ENCODE measurements at regions not wholly inside any gene's neighbourhood (a gene's known extent, or its start where the extent isn't known, plus 50 kb on each side); places are given as distances from the start of the nearest gene placed in this dataset.

DNA sequence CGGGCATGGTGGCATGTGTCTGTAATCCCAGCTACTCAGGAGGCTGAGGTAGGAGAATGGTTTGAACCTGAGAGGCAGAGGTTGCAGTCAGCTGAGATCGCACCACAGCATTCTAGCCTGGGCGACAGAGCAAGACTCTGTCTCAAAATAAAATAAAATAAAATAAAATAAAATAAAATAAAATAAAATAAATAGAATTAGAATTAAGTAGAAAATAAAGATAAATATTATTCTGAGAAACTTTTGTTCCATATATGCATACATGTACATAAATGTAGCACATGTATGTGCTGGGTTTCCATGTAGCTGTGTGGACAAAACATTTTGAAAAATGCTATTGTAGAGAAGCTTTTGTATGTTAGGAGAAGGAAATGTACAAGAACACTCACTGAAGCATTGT, 129.4 kb upstream of the VLDLR start:
- no peaks in the 10 kb centered on the region for H3K9me3 ChIP-seq
- H3K4me3 ChIP-seq = no peak overlapping the region
- no peaks in the 10 kb centered on the region for H3K27me3 ChIP-seq
- H3K27ac ChIP-seq = no peak overlapping the region
- H3K36me3 ChIP-seq (replicated peaks in 1 of 2; ENCODE audit: insufficient read depth in 1 of 2, low read depth in 2 of 2) = no peaks in the 10 kb centered on the region
- intact Hi-C loops (cut with DNase I) = no loop called here
- ATAC-seq = no peak
- TF ChIP-seq, protein P1, sequence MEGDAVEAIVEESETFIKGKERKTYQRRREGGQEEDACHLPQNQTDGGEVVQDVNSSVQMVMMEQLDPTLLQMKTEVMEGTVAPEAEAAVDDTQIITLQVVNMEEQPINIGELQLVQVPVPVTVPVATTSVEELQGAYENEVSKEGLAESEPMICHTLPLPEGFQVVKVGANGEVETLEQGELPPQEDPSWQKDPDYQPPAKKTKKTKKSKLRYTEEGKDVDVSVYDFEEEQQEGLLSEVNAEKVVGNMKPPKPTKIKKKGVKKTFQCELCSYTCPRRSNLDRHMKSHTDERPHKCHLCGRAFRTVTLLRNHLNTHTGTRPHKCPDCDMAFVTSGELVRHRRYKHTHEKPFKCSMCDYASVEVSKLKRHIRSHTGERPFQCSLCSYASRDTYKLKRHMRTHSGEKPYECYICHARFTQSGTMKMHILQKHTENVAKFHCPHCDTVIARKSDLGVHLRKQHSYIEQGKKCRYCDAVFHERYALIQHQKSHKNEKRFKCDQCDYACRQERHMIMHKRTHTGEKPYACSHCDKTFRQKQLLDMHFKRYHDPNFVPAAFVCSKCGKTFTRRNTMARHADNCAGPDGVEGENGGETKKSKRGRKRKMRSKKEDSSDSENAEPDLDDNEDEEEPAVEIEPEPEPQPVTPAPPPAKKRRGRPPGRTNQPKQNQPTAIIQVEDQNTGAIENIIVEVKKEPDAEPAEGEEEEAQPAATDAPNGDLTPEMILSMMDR (IDR thresholded peaks at IDR 0.05) = no peak
- no peak for TF ChIP-seq POLR2A (IDR thresholded peaks at IDR 0.05)
- no peaks in the 10 kb centered on the region for H3K4me1 ChIP-seq
- WGBS, 2 donors = 91 to 95% methylated on average over 3 of the region's 3 CpGs
- DNase-seq = no peak

DNA sequence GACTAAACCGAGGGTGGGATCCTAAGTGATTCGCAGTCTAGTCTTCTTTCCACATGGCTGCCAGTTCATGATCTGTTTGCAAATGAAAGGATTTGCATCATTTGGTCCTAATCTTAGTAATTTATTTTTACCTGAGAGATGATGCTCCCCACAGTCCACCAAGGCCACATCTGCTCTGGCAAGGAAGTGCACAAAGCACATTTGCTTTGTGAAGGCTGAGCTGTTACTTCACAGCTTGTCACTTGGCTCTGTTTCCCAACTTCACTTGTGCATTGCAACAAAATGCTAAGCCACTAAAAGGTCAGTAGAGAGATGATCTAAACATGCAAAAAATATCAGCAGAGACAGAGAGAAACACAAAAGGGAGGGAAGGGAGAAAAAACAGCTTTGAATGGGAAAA, 128.5 kb upstream of the VLDLR start:
- 72 to 94% methylated on average over 2 of the region's 2 CpGs for WGBS, 2 donors
- Histone ChIP-seq H3K27ac (no peak overlapping the region), H3K27me3 (no peaks in the 10 kb centered on the region), H3K36me3 (replicated peaks in 1 of 2; ENCODE audit: insufficient read depth in 1 of 2, low read depth in 2 of 2) (no peaks in the 10 kb centered on the region), H3K4me1 (no peaks in the 10 kb centered on the region), H3K9me3 (no peaks in the 10 kb centered on the region), H3K4me3 (no peak overlapping the region)
- TF ChIP-seq, protein P1 (IDR thresholded peaks at IDR 0.05) = no peak
- TF ChIP-seq POLR2A (IDR thresholded peaks at IDR 0.05) = no peak
- DNase-seq (peak in 1 of 4 donors; percentile 10), ATAC-seq (no peak)
- intact Hi-C loops (cut with DNase I) = no loop called here

DNA sequence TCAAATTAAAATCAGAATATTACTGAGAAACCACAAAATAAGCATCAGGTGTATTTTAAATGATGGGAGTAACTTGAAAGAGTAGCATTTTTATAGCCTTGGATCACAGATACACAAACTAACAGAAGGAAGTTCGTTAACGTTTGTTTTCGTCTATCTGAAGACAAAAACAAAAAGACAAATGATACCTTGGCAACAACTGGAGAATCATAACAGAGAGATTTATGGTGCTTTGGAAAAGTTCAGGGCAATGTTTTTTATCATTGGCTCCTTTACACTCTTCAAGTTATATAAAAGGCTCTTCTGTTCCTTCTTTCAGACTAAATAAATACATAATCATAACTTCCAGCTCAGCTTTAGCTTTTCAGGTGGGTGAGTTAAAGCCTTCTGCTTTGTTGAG, 128.1 kb upstream of the VLDLR start:
- no peak overlapping the region for H3K27ac ChIP-seq
- 40 to 56% methylated on average over 3 of the region's 3 CpGs for WGBS, 2 donors
- H3K4me1 ChIP-seq = no peaks in the 10 kb centered on the region
- H3K27me3 ChIP-seq = no peaks in the 10 kb centered on the region
- no peaks in the 10 kb centered on the region for H3K36me3 ChIP-seq (replicated peaks in 1 of 2; ENCODE audit: insufficient read depth in 1 of 2, low read depth in 2 of 2)
- TF ChIP-seq POLR2A (IDR thresholded peaks at IDR 0.05) = no peak
- TF ChIP-seq, protein P1 (IDR thresholded peaks at IDR 0.05) = no peak
- no peaks in the 10 kb centered on the region for H3K9me3 ChIP-seq
- DNase-seq (no peak), ATAC-seq (no peak)
- intact Hi-C loops (cut with DNase I) = no loop called here
- H3K4me3 ChIP-seq = no peak overlapping the region

DNA sequence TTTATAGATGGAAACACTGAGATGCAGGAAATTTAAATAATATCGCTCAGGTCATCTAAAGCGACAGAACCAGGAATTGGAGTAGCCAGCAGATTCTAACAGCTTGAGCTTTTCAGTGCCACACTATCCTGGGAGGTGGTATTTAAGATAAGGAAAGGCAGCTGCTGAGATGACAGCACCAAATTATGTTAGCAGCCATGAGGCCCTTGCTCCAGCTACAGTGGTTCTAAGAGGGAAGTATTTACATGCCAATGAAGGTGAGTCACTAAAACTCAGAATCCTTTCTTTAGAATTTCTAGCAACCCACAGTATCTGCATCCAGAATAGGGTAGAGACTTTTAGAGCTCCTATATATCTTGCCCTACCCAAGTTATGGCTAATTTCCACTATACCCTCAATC, 127.0 kb upstream of the VLDLR start:
- 94 to 96% methylated on average over 2 of the region's 2 CpGs for WGBS, 2 donors
- intact Hi-C loops (cut with DNase I) = no loop called here
- Histone ChIP-seq H3K27ac (no peak overlapping the region), H3K4me3 (no peak overlapping the region), H3K4me1 (no peaks in the 10 kb centered on the region), H3K9me3 (no peaks in the 10 kb centered on the region), H3K36me3 (replicated peaks in 1 of 2; ENCODE audit: insufficient read depth in 1 of 2, low read depth in 2 of 2) (no peaks in the 10 kb centered on the region), H3K27me3 (no peaks in the 10 kb centered on the region)
- DNase-seq (no peak), ATAC-seq (no peak)
- TF ChIP-seq POLR2A (IDR thresholded peaks at IDR 0.05) = no peak
- TF ChIP-seq, protein P1 (IDR thresholded peaks at IDR 0.05) = no peak

DNA sequence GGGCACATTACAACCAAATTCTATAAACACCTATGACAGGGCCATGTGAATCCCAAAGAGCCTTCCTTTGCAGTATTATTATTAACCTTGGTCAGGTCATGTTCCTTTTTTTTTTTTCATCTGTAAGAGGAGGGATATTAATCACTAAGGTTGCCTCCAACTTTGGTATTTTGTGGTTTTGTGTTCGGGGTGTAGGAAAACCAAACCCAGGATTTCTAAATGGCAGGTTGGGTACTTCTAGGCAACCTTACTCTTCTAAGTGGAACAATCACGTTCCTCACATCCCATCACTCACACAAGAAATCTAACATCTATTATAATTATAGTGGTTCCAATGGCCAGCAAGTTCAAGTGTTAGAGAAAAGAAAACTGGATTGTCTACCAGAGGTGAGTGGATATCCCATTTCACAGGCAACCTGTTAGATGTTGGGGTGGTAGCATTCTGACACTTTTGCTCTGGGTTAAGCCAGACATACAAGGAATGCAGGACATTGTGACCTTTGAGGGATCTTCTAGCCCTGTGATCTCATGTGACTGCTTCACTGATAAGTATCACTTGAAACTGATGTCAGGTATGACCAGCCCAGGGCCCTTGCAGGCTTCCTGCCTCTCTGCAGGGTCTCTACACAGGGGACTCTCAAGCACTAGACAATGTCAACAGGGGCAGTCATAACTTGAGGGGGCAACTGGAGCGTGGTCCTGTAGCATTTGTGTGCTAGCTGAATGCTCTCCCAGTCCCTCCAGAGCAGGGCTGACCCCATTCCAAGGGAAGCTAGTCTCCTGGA, 126.2 kb upstream of the VLDLR start:
- DNase-seq (no peak), ATAC-seq (no peak)
- Histone ChIP-seq H3K4me1 (no peaks in the 10 kb centered on the region), H3K27me3 (no peaks in the 10 kb centered on the region), H3K27ac (no peak overlapping the region), H3K9me3 (no peaks in the 10 kb centered on the region), H3K36me3 (replicated peaks in 1 of 2; ENCODE audit: insufficient read depth in 1 of 2, low read depth in 2 of 2) (no peaks in the 10 kb centered on the region), H3K4me3 (no peak overlapping the region)
- intact Hi-C loops (cut with DNase I) = no loop called here
- 88 to 94% methylated on average over 3 of the region's 3 CpGs for WGBS, 2 donors
- TF ChIP-seq, protein P1 (IDR thresholded peaks at IDR 0.05) = no peak
- no peak for TF ChIP-seq POLR2A (IDR thresholded peaks at IDR 0.05)

Data from body of pancreas (tissue), 4 donors.